NCI-H1436 (cell line): ENCODE measurements at regions not wholly inside any gene's neighbourhood (a gene's known extent, or its start where the extent isn't known, plus 50 kb on each side); places are given as distances from the start of the nearest gene placed in this dataset.
"Not testable (repeated sequence)": the region's sequence is repeated elsewhere in the genome, so short reads cannot be mapped to it uniquely, and the experiment has no call there.

Experiments used
- DNase-seq: peaks from one replicate; lab custom pipeline; 2025; lab: John Stamatoyannopoulos, UW

GRCh38 chr4:28225050-28225449 lies 1364.4 kb downstream of the STIM2 start:
- no peak for DNase-seq

GRCh38 chr4:28225689-28226353 lies 1365.2 kb downstream of the STIM2 start:
- DNase-seq = no peak

GRCh38 chr4:28226962-28227361 lies 1366.3 kb downstream of the STIM2 start:
- DNase-seq = no peak

DNA sequence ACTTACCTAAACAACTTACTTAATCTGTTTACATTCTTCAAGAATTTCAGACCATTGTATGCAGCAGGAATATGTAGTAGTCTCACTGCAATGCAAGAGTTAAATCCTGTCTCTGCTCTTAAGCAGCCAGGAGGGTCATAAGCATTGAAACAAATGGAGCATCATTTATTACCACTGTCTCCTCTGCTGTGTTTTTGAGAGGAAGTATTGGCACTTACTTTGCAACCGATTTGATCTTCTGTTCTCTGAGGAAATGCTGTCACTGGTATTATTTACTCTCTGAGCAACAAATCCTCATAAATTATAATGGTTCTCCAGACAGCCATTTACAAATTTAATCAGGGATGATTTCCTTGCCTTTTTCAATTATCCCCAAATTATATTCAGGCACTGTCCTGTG lies 1367.1 kb downstream of the STIM2 start:
- no peak for DNase-seq

GRCh38 chr4:28228561-28229491 lies 1368.2 kb downstream of the STIM2 start:
- DNase-seq = no peak

DNA sequence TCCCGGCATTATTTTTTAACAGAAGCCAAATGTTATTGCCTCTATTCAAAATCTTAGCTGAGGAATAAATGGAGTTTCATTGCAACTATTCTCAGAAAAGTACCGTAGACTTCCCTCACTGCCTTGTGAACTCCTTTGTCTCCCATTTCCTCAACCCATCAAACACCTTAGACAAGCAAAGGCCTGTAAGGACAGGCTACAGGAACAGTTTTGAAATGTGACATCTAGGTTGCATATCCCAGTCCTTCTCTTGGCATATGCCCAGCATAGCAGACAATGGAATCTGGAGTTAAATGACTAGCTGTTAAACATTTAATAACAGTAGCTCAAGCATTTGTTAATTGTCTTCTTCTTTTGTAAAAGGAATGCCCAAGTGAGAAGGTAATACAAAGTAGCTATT lies 1371.7 kb downstream of the STIM2 start:
- no peak for DNase-seq

DNA sequence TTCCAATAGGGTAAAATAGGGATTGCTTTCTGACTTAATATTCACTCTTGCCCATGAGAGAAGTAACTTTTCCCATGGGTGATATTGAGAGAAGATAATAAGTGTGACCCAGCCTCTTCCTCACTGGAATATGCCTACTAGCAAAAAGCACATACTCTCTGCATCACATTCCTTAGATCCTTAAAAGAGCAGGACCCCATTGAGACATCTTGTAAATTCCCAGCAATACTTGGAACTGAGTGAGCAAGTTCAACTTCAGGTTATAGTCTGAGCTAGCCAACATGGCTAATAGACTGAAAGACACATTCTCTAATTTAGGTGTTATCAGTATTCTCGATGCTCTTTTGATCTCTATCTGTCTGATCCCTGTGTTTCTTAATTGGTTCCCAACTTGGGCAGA lies 1372.3 kb downstream of the STIM2 start:
- DNase-seq = no peak

DNA sequence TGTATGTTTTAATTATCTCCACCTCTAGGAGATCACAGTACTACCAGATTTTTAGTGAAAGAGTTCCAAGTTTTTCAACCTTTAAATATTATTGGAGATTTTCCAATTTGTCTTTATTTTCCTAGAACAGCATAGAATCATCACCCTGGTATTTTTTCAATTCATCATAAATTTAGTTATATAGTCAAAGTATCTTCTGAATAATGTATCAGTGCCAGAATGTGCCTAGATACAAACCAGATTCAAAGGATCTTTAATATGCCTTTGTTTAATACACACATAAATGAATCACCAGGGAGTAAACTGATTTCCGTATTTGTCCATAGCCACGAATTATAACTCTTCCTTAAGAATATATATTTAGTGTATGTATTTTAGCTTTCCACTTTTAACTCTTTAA lies 1373.1 kb downstream of the STIM2 start:
- no peak for DNase-seq

DNA sequence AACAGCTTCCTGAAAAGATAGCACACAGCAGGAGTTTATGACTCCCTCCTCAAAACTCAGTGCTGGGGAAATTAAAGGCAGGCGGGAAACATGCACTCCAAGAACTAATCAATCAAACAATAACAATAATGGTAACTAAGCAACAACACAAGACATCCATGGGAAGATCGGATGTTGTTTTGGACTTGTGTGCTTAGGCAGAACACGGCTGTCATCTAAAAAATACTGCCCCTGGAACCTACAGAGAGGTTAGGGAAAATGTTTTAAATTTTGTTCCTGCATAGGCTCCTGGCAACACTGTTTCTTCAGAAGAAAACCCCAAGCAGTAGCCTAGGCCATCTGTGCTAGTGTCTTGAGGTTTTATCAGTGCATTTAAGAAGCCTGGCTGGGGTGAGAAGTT lies 1378.2 kb downstream of the STIM2 start:
- DNase-seq = no peak

- no peak for DNase-seq
Observed at GRCh38 chr4:28241021-28241420, 1380.4 kb downstream of the STIM2 start.

GRCh38 chr4:28247805-28248204 lies 1387.2 kb downstream of the STIM2 start:
- no peak for DNase-seq

DNA sequence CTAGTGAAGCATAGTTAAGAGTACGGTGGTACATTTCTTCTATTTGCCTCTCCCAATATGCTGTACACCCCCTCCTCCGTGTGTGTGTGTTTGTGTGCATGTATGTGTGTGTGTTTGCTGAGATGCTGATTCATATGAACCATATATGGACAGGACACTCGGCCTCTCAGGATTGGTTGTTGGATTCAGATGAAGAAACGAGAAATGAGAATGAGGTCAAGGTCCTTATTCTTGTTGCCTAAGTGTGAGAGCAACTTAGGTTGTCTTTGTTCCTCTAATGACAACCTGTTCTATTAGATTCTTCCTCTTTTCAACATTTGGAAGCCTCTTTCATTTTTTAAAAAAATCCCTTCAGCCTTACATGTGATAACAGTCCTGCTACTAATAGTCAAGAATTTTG lies 1387.6 kb downstream of the STIM2 start:
- no peak for DNase-seq

GRCh38 chr4:28250646-28251045 lies 1390.0 kb downstream of the STIM2 start:
- no peak for DNase-seq

GRCh38 chr4:28251831-28252230 lies 1391.2 kb downstream of the STIM2 start:
- no peak for DNase-seq

- DNase-seq = no peak
Observed at GRCh38 chr4:28254003-28254402, 1393.4 kb downstream of the STIM2 start.

- DNase-seq = no peak
Observed at GRCh38 chr4:28256295-28256694, 1395.7 kb downstream of the STIM2 start.

GRCh38 chr4:28259951-28260350 lies 1399.3 kb downstream of the STIM2 start:
- DNase-seq = no peak

- no peak for DNase-seq
Observed at GRCh38 chr4:28267166-28267565, 1406.5 kb downstream of the STIM2 start.

DNA sequence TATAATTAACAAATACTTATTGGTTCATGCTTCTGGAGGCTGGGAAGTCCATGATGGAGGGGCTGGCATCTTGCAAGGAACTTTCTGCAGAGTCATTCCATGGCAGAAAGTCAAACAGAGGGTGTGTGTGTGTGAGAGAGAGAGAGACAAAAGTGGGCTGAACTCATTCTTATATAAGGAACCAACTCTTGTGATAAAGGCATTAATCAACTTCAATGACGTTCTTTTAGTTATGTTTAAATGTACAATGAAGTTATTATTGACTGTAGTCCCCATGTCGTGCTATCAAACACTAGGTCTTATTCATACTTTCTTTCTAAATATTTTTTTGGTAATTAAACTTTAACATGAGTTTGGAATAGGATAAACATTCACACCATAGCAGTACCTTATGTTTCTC lies 1408.8 kb downstream of the STIM2 start:
- DNase-seq = no peak

- DNase-seq = no peak
Observed at GRCh38 chr4:28277931-28278330, 1417.3 kb downstream of the STIM2 start.

DNA sequence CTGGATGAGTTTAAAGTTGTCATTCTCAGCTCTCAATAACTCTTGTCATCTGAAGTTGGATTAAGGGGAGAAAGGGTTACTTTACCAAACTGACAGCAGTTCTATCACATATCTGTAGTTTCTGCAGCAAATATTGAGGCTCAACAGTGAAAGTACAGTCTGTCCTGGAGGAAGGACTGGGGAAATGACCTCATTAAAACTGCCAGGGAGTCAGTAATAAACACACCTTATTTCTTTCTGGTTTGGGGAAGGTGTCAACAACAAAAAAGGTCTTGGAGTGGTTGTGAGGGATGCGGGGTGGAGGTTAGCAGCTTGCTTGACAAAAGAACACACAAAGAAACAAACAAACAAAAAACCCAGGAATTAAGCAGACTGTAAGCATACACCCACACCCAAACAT lies 1418.0 kb downstream of the STIM2 start:
- no peak for DNase-seq

- no peak for DNase-seq
Observed at GRCh38 chr4:28279249-28279648, 1418.6 kb downstream of the STIM2 start.

DNA sequence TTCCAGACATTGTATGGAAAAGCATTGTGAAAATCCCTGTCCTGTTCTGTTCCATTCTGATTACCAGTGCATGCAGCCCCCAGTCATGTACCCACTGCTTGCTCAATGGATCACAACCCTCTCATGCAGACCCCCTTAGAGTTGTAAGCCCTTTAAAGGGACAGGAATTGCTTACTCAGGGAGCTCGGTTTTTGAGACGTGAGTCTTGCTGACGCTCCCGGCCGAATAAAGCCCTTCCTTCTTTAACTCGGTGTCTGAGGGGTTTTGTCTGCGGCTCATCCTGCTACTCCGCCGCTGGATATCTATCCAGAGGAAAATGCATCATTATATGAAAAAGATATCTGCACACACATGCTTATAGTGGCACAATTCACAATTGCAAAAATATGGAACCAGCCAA lies 1425.6 kb downstream of the STIM2 start:
- DNase-seq = not testable (repeated sequence)
